ENCODE measurements at regions not wholly inside any gene's neighbourhood (a gene's known extent, or its start where the extent isn't known, plus 50 kb on each side); places are given as distances from the start of the nearest gene placed in this dataset.

- no peak for DNase-seq (ENCODE audit: low read depth)
These were observed 132.7 kb upstream of the MYCN start for GRCh38 chr2:15807418-15808203.

DNA sequence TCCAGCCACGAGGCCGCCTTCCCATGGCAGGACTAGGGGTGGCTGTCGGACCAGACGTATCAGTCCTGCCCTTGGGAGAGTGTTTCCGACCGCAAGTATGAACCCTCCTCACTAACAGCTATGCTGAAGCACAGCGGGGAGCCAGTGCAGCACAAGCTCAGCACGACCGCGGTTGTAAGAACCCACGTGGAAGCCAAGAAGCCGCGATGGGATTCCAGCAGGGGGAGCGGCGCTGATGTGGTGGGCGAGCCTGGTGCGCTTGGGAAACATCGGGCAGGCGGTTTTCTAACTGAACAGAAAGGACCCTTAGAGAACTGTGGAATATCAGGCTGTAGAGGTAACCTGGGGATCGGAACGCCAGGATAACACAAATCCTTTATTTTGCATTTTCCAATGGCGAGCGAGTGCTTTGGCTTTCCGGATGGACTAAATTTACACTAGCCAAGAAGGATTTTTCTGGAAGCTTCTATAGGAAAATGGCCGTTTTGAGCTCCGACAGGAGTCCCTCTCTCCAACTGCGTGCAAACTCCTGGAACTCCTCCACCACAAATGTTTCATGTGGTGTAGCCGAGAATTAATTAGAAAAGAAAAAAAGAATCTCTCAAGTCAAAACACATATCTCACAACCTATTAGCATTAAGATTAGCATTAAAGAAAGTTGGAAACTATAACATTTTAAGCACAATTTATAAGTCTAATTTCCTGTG is 132.0 kb upstream of the MYCN start:
- no peak for DNase-seq (ENCODE audit: low read depth)

- no peak for DNase-seq (ENCODE audit: low read depth)
These were observed 131.4 kb upstream of the MYCN start for GRCh38 chr2:15808944-15809343.

- DNase-seq (ENCODE audit: low read depth) = no peak
These were observed 130.9 kb upstream of the MYCN start for GRCh38 chr2:15809404-15809803.

- DNase-seq (ENCODE audit: low read depth) = no peak
These were observed 129.7 kb upstream of the MYCN start for GRCh38 chr2:15810477-15811150.

DNA sequence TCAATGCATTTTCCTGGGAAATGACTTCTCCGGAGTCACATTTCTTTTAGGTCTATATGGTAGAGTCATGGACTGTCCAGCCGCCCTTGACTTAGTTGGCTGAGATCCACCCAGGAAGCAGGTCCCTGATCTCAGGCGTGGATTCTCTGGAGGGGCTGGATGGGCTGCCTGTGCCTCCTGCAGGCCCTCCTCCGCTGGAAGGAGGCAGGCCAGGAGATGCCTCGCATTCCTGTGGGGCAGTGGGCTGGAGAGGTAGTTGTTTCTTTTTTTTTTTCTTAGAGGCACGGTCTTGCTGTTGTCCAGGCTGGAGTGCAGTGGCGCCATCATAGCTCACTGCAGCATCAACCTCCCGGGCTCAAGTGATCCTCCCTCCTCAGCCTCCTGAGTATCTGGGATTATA is 129.0 kb upstream of the MYCN start:
- DNase-seq (ENCODE audit: low read depth) = no peak

DNA sequence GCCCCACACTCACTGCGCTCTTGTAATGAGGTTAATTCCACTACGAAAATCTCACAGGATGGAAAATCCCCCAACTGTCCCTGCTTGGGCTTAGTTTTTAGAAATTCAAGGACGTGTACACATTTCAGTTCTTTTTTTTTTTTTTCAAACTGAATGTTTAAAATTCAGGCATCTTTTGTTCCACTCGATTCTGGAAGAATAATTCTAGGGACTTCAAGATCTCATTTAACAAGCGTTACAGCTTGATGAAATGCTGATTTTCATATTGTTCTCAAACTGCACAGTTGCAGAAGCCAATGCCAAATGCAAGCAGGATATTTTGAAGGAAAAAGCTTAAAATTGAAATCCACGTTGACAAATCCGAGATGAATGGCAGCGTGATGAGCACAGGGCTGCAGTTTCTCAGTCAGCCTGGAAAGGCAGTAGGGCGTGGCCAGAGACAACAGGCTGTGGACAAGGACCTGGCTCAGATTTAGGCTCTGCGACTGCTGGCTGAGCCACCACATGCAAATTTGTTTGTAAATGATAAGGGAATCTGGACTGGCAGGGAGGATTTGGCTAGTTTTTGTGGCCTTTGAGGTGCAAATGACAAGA is 128.1 kb upstream of the MYCN start:
- no peak for DNase-seq (ENCODE audit: low read depth)

DNA sequence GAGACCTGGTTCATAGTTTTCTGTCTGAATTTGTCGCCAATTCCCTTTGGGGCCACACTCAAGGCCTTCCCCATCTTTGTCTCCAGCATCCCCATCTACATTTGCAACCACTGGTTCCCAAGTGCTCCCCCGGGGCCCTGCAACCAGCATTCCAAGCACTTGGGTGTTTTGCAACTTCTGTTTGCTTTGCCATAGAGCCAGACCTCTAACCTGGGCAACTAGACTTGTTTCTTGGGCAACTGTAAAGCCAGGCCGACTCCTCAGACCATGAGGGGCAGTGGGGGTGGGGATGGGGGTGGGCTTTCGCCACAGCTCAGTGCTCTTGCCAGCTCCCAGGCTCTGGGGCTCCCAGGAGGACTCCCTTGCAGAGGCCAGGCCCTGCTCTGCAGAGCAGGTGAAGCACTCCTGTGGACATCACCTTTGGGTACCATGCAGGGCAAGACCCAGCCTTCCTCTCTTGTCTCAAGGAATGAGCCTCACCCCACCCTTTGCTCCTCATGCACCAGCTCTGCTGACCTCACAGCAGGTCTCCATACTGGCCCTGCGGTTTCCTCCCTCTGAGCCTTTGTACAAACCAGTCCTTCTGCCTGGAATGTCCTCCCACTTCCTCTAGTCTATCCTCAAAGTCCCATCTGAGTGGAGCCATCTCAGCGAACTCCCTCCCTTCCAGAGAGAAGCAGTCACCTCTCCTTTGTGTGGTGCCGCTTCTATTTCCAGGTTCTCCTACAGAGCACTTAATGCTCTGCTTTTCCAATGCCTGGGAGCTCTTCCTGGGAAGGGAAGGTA is 126.7 kb upstream of the MYCN start:
- no peak for DNase-seq (ENCODE audit: low read depth)

GRCh38 chr2:15814403-15814802 is 125.9 kb upstream of the MYCN start:
- no peak for DNase-seq (ENCODE audit: low read depth)

DNA sequence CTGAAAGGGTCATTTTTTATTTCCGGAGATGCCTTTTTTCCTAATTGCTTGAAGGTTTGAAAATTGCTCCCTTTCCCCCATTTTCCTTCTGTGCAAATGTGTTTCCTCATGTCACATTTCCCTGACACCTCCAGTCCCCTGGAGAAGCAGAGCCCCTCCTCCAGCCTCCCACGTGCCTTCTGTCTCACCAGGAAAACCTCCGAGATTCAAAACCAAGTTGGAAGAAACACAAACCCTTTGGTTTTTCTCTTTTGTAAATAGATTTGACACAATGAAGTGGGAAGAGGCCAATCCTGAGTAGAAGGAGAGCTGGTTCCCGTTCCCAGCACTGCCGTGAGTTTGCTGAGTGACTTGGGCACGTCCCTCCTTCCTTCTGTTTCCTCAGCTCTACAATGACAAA is 125.4 kb upstream of the MYCN start:
- DNase-seq (ENCODE audit: low read depth) = no peak

DNA sequence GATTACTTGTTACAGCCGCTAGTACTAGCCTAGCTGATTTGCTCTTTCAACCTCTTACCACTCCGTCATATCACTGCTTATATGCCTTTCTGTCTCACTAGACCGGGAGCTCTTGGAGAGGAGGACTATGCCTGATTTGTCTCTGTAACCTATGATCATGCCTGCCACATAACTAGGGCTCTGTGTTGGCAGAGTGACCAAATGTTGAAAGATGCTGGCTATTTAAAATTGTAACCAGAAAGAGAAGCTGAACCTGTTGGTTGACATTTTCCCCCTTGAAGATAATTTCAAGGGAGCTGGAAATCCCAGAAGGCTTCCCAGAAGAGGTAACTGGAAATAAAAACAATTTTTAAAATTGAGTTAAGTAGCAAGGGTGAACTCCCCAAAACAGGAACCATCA is 124.1 kb upstream of the MYCN start:
- no peak for DNase-seq (ENCODE audit: low read depth)

GRCh38 chr2:15816674-15817406 is 123.5 kb upstream of the MYCN start:
- no peak for DNase-seq (ENCODE audit: low read depth)

DNA sequence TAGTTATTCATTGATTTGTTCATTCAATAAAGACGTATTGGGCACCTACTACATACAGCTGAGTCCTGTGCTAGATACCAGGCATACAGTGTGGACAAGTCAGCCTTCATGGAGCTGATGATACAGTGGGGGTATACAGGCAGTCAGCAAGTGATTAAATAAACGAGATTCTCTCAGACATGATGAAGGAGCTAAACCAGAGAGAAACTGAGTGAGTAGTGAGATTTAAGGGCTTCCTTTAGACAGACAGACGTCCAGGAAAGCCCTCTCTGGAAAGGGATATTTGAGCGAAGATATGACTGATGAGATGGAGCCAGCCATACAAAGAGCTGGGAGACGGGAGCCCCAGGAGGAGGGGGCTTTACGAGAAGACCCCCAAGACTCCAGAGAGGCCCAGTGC is 122.6 kb upstream of the MYCN start:
- no peak for DNase-seq (ENCODE audit: low read depth)

DNA sequence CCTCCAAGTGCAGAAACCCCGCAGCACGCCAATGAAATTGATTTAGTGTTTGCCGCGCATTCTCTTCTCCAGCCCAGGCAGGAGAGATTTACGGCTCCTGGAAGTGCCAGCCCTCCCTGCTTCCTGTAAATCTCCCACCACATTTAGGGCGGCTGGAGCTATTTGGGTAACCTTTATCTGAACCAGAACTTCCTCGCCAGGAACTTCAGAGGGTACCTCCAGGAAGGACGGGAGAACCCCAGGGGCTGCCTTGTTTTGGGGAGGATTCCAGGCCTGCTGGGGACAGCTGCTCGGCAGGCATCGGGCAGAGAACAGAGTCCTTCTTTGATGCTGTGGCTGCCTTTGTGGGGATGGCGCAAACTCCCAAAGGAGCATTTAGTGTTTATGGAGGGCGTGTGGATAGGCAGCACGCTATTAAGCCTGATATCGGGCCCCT is 122.0 kb upstream of the MYCN start:
- DNase-seq (ENCODE audit: low read depth) = no peak

DNA sequence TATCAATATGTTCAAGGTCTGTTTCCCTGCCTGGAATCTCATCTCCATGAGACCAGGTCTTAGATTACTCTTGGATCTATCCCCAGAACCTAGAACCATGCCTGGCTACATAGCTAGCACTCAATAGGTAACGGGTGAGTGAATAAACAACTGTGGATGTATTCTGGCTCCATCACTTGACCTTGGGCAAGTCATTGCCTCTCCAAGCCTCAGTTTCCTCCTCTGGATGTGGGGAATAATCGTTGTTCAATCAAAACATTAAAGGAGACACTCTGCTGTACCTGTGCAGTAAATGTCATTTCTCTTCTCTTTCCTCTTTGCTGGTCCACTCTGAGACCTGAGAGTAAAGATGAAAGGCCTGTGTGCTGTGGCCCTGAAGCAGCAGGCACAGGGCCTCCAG is 121.5 kb upstream of the MYCN start:
- no peak for DNase-seq (ENCODE audit: low read depth)

GRCh38 chr2:15819562-15820256 is 120.6 kb upstream of the MYCN start:
- DNase-seq (ENCODE audit: low read depth) = no peak

GRCh38 chr2:15820257-15820566 is 120.1 kb upstream of the MYCN start:
- no peak for DNase-seq (ENCODE audit: low read depth)

GRCh38 chr2:15820927-15821326 is 119.4 kb upstream of the MYCN start:
- no peak for DNase-seq (ENCODE audit: low read depth)

DNA sequence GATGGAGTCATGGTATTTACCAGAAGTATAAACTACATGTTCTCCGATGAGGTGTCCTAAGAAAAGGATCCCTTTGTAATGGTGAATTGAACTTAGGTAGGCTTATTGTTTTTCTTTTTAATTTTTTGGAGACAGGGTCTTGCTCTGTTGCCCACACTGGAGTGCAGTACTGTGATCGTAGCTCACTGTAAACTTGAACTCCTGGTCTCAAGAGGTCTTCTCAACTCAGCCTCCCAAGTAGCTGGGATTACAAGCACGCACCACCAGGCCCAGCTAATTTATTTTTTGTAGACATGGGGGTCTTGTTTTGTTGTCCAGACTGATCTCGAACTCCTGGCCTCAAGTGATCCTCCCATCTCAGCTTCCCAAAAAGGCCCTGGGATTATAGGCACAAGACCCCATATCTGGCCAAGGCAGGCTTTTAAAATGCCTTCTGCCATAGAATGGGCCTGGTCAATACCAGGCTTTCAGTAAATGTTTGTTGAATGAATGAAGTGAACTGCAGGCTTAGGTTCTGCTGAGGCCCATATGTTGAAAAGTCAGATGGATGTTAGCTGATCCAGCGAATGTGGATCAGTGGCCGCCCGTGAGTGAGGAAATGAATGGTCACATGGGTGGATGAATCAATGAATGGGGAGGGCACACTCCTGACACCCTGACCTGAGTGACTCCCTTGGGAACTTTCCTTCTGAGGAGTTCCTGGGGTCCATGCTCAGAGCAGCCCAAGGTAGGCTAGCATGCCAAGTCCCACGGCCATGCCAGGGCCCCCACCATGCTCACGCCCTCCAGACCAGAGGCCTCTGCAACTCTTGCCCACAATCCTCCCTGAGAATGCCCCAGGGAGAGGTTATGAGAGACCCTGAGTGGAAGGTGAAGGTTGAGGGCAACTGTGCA is 118.0 kb upstream of the MYCN start:
- no peak for DNase-seq (ENCODE audit: low read depth)

All from M059J (cell line).